Activated naive CD4-positive, alpha-beta T cell treated with anti-CD3 and anti-CD28 coated beads, Interleukin-2, amount 50 U/mL, for 16 hours (primary cell): ENCODE measurements at regions not wholly inside any gene's neighbourhood (a gene's known extent, or its start where the extent isn't known, plus 50 kb on each side); places are given as distances from the start of the nearest gene placed in this dataset.
"Not testable (repeated sequence)": the region's sequence is repeated elsewhere in the genome, so short reads cannot be mapped to it uniquely, and the experiment has no call there.

Source experiments
- DNase-seq: peaks from one replicate; pipeline ENCODE4 v3.0.0-alpha.2; 2020

DNA sequence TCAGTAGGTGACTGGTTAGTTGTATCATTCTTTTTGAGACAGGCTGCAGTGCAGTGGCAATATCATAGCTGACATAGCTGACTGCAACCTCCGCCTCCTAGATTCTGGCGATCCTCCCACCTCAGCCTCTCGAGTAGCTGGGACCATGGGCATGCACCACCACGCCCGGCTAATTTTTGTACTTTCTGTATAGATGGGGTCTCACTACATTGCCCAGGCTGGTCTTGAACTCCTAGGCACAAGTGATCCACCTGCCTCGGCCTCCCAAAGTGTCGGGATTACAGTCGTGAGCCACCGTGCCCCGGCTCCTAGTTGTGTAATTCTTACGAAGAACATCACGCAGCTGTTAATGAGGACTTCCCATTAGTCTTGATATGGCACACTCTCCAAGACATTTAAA is 123.4 kb upstream of the VKORC1L1 start:
- DNase-seq, result no peak

GRCh38 chr7:65750511-65751344 is 122.1 kb upstream of the VKORC1L1 start:
- DNase-seq, result peak; percentile 90

DNA sequence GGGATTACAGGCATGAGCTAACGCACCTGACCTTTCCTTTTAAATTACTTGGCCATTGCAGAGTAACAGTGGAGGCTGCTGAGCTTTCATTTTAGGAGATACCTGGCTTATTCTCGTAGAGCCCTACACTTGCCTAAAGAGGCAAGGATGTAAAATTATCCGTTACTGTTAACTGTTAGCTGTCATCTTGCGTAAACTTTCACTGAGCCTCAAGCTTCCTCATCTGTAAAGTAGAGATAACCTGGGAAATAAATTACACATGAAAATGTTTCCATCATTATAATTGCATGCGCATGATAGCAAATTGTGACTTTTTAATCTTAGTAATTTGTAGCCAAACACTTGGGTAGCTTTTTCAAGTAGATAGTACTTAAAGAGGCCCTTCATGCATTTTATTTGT is 118.8 kb upstream of the VKORC1L1 start:
- not testable (repeated sequence) for DNase-seq

DNA sequence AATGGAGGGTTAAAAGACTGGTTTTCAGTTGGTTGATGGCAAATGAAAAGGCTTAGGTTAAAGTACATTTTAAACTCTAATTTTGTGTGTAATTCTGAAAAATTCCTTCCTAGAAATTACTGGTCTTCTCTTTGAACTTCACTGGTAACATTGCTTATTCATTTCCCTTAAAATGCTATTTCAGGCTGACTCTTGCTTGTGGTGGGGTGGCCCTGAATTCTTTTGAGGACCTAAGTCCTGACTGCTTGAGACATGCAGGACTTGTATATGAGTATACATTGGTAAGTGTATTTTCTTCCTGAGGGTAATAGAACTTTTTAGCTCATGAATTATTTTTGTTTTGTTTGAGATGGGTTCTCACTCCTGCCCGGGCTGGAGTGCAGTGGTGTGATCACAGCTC is 113.9 kb upstream of the VKORC1L1 start:
- not testable (repeated sequence) for DNase-seq

DNA sequence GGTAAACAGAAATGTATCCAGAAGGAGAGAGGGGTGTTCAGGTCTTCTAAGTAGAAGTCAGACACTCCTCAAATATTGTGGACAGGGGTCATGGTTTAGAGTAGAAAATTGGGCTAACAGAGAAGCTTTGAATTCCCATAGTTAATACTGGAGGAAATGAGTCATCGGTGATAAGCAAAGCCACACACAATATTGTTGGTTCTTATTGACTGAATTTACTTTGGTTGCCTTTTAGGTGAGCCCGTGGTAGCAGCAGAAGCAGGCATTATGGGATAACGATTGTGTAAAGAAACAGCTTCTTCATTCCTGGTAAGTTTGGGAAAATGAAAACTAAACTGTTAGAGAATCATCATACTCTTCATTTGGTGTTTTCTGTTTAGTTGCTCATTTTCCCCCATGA is 110.2 kb upstream of the VKORC1L1 start:
- not testable (repeated sequence) for DNase-seq

DNA sequence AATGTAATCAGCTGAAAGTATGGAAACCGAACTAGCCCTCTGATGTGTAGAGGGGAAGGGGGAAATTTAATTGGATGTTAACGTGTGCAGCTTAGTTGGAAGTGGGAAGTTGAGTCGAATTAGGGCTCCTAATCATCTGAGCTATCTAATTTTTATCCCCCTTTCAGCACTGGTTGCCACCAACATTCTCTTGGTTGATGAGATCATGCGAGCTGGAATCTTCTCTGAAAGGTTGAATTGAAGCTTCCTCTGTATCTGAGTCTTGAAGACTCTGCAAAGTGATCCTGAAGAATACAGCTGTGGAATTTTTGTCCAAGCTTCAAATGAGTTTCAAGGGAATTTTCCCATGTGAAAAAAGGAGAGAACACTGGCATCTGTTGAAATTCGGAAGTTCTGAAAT is 109.8 kb upstream of the VKORC1L1 start:
- DNase-seq, result not testable (repeated sequence)

- peak; percentile 92 for DNase-seq
Observed at GRCh38 chr7:65770473-65771225, 102.2 kb upstream of the VKORC1L1 start.

- not testable (repeated sequence) for DNase-seq
Observed at GRCh38 chr7:65771226-65771569, 101.7 kb upstream of the VKORC1L1 start.

GRCh38 chr7:65776677-65777076 is 96.2 kb upstream of the VKORC1L1 start:
- DNase-seq, result not testable (repeated sequence)

DNA sequence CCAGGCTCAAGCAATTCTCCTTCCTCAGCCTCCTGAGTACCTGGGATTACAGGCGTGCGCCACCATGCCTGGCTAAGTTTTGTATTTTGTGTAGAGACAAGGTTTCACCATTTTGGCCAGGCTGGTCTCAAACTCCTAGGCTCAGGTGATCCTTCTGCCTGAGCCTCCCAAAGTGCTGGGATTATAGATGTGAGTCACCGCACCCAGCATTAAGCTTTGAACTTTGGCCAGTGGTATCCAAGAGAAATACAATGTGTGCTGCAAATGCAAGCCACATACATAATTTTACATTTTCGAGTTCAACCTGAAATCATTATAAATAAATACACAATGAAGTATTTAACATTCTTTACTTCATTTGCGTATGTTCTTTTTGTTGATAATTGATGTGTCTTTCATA is 82.9 kb upstream of the VKORC1L1 start:
- DNase-seq, result not testable (repeated sequence)

- DNase-seq, result not testable (repeated sequence)
Observed at GRCh38 chr7:65791788-65792187, 81.1 kb upstream of the VKORC1L1 start.

- not testable (repeated sequence) for DNase-seq
Observed at GRCh38 chr7:65792726-65793125, 80.1 kb upstream of the VKORC1L1 start.

DNA sequence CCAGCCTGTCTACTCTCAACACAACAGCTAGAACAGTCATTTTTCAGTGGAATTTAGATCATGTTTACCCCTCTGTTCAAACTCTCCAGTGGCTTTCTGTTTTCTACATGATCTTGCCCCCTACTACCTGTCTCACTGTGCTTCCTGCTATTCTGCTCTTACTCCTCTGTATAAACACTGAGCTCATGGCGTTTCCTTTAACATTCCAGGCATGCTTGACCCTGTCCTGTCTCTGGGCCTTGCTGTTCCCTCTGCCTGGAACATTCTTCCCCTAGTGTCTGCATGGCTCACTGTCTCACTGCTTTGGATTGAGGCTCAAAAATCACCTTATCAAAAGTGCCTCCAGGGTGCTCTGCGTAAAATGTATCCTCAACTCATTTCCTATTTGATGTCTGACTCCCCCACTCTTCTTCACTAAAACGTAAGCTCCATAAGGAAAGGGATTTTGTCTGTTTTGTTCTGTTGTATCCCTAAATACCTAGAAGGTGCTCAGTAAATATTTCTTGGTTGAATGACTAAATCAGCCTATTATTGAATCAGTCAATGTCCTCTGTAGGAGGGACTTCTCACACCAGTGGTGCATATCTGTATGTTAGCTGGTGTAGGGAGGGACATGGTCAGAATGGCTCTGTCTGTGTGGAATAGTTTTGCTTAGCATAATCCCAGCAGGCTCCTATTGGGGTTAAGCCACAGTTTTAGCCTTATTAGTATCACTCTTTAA is 78.0 kb upstream of the VKORC1L1 start:
- DNase-seq, result not testable (repeated sequence)

DNA sequence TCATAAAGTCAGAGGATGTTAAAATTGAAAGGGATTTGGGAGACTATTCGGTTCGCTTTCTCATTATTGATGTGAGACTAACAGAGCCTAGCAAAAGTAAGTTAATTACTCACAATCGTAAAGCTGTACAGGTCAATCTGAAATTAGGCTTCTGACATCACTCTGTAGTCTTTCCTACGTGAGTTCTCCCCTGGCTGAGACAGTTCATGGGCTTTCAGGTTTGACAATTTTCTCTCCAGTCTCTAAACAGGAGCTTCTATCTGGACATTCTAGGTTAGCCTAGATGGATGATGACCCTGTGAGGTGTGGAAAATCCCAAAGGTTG is 77.5 kb upstream of the VKORC1L1 start:
- DNase-seq, result not testable (repeated sequence)

- DNase-seq, result no peak
Observed at GRCh38 chr7:65796205-65796604, 76.7 kb upstream of the VKORC1L1 start.

DNA sequence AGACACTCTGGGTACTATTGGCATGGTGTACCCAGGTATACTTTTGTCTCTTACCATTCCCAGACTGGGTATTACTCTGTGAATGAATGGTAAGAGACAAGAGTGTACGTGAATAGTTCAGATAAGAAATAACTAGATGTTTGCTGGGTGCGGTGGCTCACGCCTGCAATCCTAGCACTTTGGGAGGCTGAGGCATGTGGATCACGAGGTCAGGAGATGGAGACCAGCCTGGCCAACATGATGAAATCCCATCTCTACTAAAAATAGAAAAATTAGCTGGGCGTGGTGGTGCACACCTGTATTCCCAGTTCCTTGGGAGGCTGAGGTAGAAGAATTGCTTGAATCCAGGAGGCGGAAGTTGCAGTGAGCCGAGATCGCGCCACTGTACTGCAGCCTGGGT is 75.8 kb upstream of the VKORC1L1 start:
- DNase-seq, result not testable (repeated sequence)

DNA sequence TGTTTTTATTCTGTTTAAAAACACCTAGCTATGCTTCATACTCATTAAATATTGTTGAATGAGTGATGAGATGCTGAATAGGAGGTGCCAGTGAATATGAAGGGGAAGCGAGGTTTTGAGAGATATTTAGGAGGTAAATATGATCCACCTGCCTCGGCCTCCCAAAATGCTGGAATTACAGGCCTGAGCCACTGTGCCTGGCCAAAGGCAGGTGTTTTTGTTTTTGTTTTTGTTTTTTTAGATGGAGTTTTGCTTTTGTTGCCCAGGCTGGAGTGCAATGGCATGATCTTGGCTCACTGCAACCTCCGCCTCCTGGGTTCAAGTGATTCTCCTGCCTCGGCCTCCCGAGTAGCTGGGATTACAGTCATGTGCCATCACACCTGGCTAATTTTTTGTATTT is 75.3 kb upstream of the VKORC1L1 start:
- not testable (repeated sequence) for DNase-seq

GRCh38 chr7:65798111-65799075 is 74.5 kb upstream of the VKORC1L1 start:
- DNase-seq, result no peak

GRCh38 chr7:65800191-65800590 is 72.7 kb upstream of the VKORC1L1 start:
- DNase-seq, result not testable (repeated sequence)

GRCh38 chr7:65800890-65801341 is 72.0 kb upstream of the VKORC1L1 start:
- DNase-seq, result no peak

- DNase-seq, result no peak
Observed at GRCh38 chr7:65804887-65805286, 68.0 kb upstream of the VKORC1L1 start.

DNA sequence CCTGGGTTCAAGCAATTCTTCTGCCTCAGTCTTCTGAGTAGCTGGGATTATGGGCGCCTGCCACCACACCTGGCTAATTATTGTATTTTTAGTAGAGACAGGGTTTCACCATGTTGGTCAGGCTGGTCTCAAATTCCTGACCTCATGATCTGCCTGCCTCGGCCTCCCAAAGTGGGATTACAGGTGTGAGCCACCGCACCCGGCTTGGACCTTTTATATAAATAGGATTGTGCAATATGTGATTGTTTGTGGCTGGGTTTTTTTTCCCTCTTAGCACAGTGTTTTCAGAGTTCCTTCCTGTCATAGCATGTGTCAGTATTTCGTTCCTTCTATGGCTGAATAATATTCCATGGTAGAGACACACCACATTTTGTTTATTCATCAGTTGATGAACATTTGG is 65.8 kb upstream of the VKORC1L1 start:
- DNase-seq, result not testable (repeated sequence)
